ENCODE measurements at regions not wholly inside any gene's neighbourhood (a gene's known extent, or its start where the extent isn't known, plus 50 kb on each side); places are given as distances from the start of the nearest gene placed in this dataset.

- H3K79me2 ChIP-seq (ENCODE audit: low read length) = no peaks in the 10 kb centered on the region
- TF ChIP-seq EZH2phosphoT487 (IDR thresholded peaks at IDR 0.05; ENCODE audit: low read depth) = no peak
- TF ChIP-seq CTCF (IDR thresholded peaks at IDR 0.05; ENCODE audit: low read depth, low read length) = no peak
Measured at GRCh38 chr2:10240161-10240681, 62.5 kb upstream of the HPCAL1 start.

GRCh38 chr2:10240911-10241610 is 61.6 kb upstream of the HPCAL1 start:
- no peaks in the 10 kb centered on the region for H3K4me1 ChIP-seq (ENCODE audit: low read length)
- no peak overlapping the region for H3K27ac ChIP-seq (ENCODE audit: low read length)
- no peak overlapping the region for H3K4me3 ChIP-seq (ENCODE audit: low read length)
- H3K79me2 ChIP-seq (ENCODE audit: low read length) = no peaks in the 10 kb centered on the region
- H3K9ac ChIP-seq (ENCODE audit: low read length) = no peak overlapping the region
- no peaks in the 10 kb centered on the region for H3K36me3 ChIP-seq (replicated peaks; ENCODE audit: low read depth, low read length)
- no peak for TF ChIP-seq EZH2phosphoT487 (IDR thresholded peaks at IDR 0.05; ENCODE audit: low read depth)
- no peak for TF ChIP-seq CTCF (IDR thresholded peaks at IDR 0.05; ENCODE audit: low read depth, low read length)
- no peak overlapping the region for H2AFZ ChIP-seq (ENCODE audit: low read depth, low read length)
- peaks cover 16% of the 10 kb centered on the region for H3K27me3 ChIP-seq (ENCODE audit: low read depth, low read length)
- no peak overlapping the region for H3K4me2 ChIP-seq (ENCODE audit: low read length)
- no peaks in the 10 kb centered on the region for H4K20me1 ChIP-seq (ENCODE audit: insufficient read depth, low read length)
- no peaks in the 10 kb centered on the region for H3K9me3 ChIP-seq (ENCODE audit: insufficient read depth, low read length)

More at GRCh38 chr2:10240161-10240681, 62.5 kb upstream of the HPCAL1 start:
- Histone ChIP-seq H3K36me3 (replicated peaks; ENCODE audit: low read depth, low read length) (no peaks in the 10 kb centered on the region), H4K20me1 (ENCODE audit: insufficient read depth, low read length) (no peaks in the 10 kb centered on the region), H3K4me3 (ENCODE audit: low read length) (no peak overlapping the region), H3K9me3 (ENCODE audit: insufficient read depth, low read length) (no peaks in the 10 kb centered on the region), H3K4me2 (ENCODE audit: low read length) (no peak overlapping the region), H3K9ac (ENCODE audit: low read length) (no peak overlapping the region), H3K27ac (ENCODE audit: low read length) (no peak overlapping the region), H2AFZ (ENCODE audit: low read depth, low read length) (no peak overlapping the region), H3K4me1 (ENCODE audit: low read length) (no peaks in the 10 kb centered on the region), H3K27me3 (ENCODE audit: low read depth, low read length) (peaks cover 14% of the 10 kb centered on the region)

GRCh38 chr2:10241641-10242430 is 60.9 kb upstream of the HPCAL1 start:
- Histone ChIP-seq H3K9ac (ENCODE audit: low read length) (no peak overlapping the region), H3K79me2 (ENCODE audit: low read length) (no peaks in the 10 kb centered on the region), H3K36me3 (replicated peaks; ENCODE audit: low read depth, low read length) (no peaks in the 10 kb centered on the region), H3K27ac (ENCODE audit: low read length) (no peak overlapping the region), H3K4me2 (ENCODE audit: low read length) (no peak overlapping the region), H4K20me1 (ENCODE audit: insufficient read depth, low read length) (no peaks in the 10 kb centered on the region), H3K27me3 (ENCODE audit: low read depth, low read length) (peaks cover 12% of the 10 kb centered on the region), H3K4me3 (ENCODE audit: low read length) (no peak overlapping the region), H3K4me1 (ENCODE audit: low read length) (peaks cover 5% of the 10 kb centered on the region; the same call in 1 of the 2 replicates), H2AFZ (ENCODE audit: low read depth, low read length) (no peak overlapping the region), H3K9me3 (ENCODE audit: insufficient read depth, low read length) (no peaks in the 10 kb centered on the region)
- no peak for TF ChIP-seq CTCF (IDR thresholded peaks at IDR 0.05; ENCODE audit: low read depth, low read length)
- TF ChIP-seq EZH2phosphoT487 (IDR thresholded peaks at IDR 0.05; ENCODE audit: low read depth) = no peak

- H3K36me3 ChIP-seq (replicated peaks; ENCODE audit: low read depth, low read length) = no peaks in the 10 kb centered on the region
- TF ChIP-seq CTCF (IDR thresholded peaks at IDR 0.05; ENCODE audit: low read depth, low read length) = no peak
- no peak overlapping the region for H3K27ac ChIP-seq (ENCODE audit: low read length)
- H4K20me1 ChIP-seq (ENCODE audit: insufficient read depth, low read length) = no peaks in the 10 kb centered on the region
- H3K4me1 ChIP-seq (ENCODE audit: low read length) = peaks cover 6% of the 10 kb centered on the region; the same call in 1 of the 2 replicates
- H3K9ac ChIP-seq (ENCODE audit: low read length) = no peak overlapping the region
- no peak overlapping the region for H3K4me2 ChIP-seq (ENCODE audit: low read length)
- H3K27me3 ChIP-seq (ENCODE audit: low read depth, low read length) = peaks cover 7% of the 10 kb centered on the region; the same call in 1 of the 2 replicates
- no peak overlapping the region for H3K4me3 ChIP-seq (ENCODE audit: low read length)
- no peak overlapping the region for H2AFZ ChIP-seq (ENCODE audit: low read depth, low read length)
- H3K9me3 ChIP-seq (ENCODE audit: insufficient read depth, low read length) = no peaks in the 10 kb centered on the region
- no peaks in the 10 kb centered on the region for H3K79me2 ChIP-seq (ENCODE audit: low read length)
Measured at GRCh38 chr2:10242451-10242850, 60.3 kb upstream of the HPCAL1 start.

Data from OCI-LY3 (cell line).